Stomach (tissue), 8 donors: ENCODE measurements at regions not wholly inside any gene's neighbourhood (a gene's known extent, or its start where the extent isn't known, plus 50 kb on each side); places are given as distances from the start of the nearest gene placed in this dataset.
A peak's percentile ranks its signal among the peaks of the same experiment; 100 is the strongest.

Experiments used
- DNase-seq, 2 donors: peaks; one replicate each; pipeline versions ENCODE4 v3.0.0 to v3.0.0-alpha.2; 2013 to 2019
- H3K27ac ChIP-seq, 5 donors: fragments of 200-600 bp in 4 of 5; sonication (generic) in 4 of 5; one replicate each; pipeline ENCODE4 v1.5.1; 2013 to 2019; ENCODE audit warnings: mild to moderate bottlenecking in 1 of 5, moderate library complexity in 1 of 5
- H3K27me3 ChIP-seq, 3 donors: fragments of 200-600 bp; sonication (generic); one replicate each; pipeline ENCODE4 v1.5.1; 2017 to 2019; ENCODE audit warnings: mixed run types in 1 of 3
- H3K36me3 ChIP-seq, 4 donors: fragments of 200-600 bp; sonication (generic); 1 replicate in 3 of 4; 2 replicates in 1 of 4; pipeline ENCODE4 v1.5.1; 2016 to 2019
- H3K4me1 ChIP-seq, 4 donors: fragments of 200-600 bp; sonication (generic); one replicate each; pipeline ENCODE4 v1.5.1; 2016 to 2019
- H3K4me3 ChIP-seq, 4 donors: fragments of 200-600 bp; sonication (generic) in 3 of 4; one replicate each; pipeline ENCODE4 v1.5.1; 2016 to 2019; ENCODE audit warnings: mild to moderate bottlenecking in 1 of 4
- H3K9me3 ChIP-seq, 4 donors: fragments of 200-600 bp; sonication (generic); one replicate each; pipeline ENCODE4 v1.5.1; 2016 to 2019
- CTCF ChIP-seq, 7 experiments: fragments of 450-650 bp in 4 of 7; fragments of 200-600 bp in 3 of 7; sonication (generic) in 3 of 7; IDR thresholded peaks; one replicate each; pipeline ENCODE4 v1.5.1; 2016 to 2019; ENCODE audit warnings: antibody characterized with exemption in 7 of 7, control low read depth in 2 of 7, mild to moderate bottlenecking in 1 of 7
- EP300 ChIP-seq: sonication (generic); formaldehyde crosslinking; IDR thresholded peaks from one replicate; pipeline ENCODE4 v1.6.1; 2017; ENCODE audit warnings: antibody characterized with exemption
- POLR2A ChIP-seq, 4 donors: fragments of 450-650 bp; IDR thresholded peaks; one replicate each; pipeline ENCODE4 v1.6.1; 2016; ENCODE audit warnings: antibody characterized with exemption in 4 of 4, control low read depth in 2 of 4, mild to moderate bottlenecking in 1 of 4, moderate library complexity in 1 of 4
- POLR2AphosphoS5 ChIP-seq, 3 donors: sonication (generic); formaldehyde crosslinking; IDR thresholded peaks; one replicate each; pipeline ENCODE4 v1.6.1; 2016; ENCODE audit warnings: antibody characterized with exemption in 3 of 3
- WGBS, 5 donors: extraction: QIAGEN DNeasy Blood & Tissue Kit in 3 of 5; methylation state at CpG; one replicate each; pipeline versions ENCODE4 v1.1.5 to v1.1.7; 2013 to 2018; 5-methylcytosine and 5-hydroxymethylcytosine counted together
- intact Hi-C: fragments of 100-400 bp; cut with DNase I; formaldehyde crosslinking; loops from one replicate; pipeline ENCODE4 v1.15.1; 2023; ENCODE audit warnings: low total_unique reads
- donor health status: healthy with polysubstance abuse.
- donor health status: Bipolar disorder and iron deficiency.
- donor health status: healthy.

GRCh38 chr4:123617791-123618190, 221.2 kb downstream of the SPRY1 start:
- intact Hi-C loops: no loop called here
- WGBS, 5 donors: 86 to 100% (median 96%) methylated on average over 1 of the region's 1 CpG

GRCh38 chr4:123618606-123619005, 222.0 kb downstream of the SPRY1 start:
- Histone ChIP-seq H3K27me3 (no peaks in the 10 kb centered on the region), H3K27ac (no peak overlapping the region), H3K36me3 (no peaks in the 10 kb centered on the region), H3K4me3 (no peak overlapping the region), H3K9me3 (no peaks in the 10 kb centered on the region), H3K4me1 (peaks cover 0 to 63% (median 32%) of the 10 kb centered on the region in 4 donors)
- DNase-seq: no peak
- intact Hi-C loops: no loop called here
- WGBS, 5 donors: 33 to 96% (median 90%) methylated on average over 1 of the region's 1 CpG
- TF ChIP-seq EP300: no peak

More at GRCh38 chr4:123617791-123618190, 221.2 kb downstream of the SPRY1 start:
- H3K4me1 ChIP-seq: peaks cover 0 to 63% (median 32%) of the 10 kb centered on the region in 4 donors
- no peak overlapping the region for H3K4me3 ChIP-seq
- H3K27me3 ChIP-seq: no peaks in the 10 kb centered on the region
- H3K9me3 ChIP-seq: no peaks in the 10 kb centered on the region
- peak overlapping the region in 2 of 5 donors; percentile 19 to 70 for H3K27ac ChIP-seq
- DNase-seq: no peak
- TF ChIP-seq EP300: no peak
- no peak for TF ChIP-seq POLR2A (IDR thresholded peaks at IDR 0.05)
- TF ChIP-seq CTCF (IDR thresholded peaks at IDR 0.05): no peak
- no peaks in the 10 kb centered on the region for H3K36me3 ChIP-seq

- H3K36me3 ChIP-seq: no peaks in the 10 kb centered on the region
- intact Hi-C loops: no loop called here
- no peak overlapping the region for H3K27ac ChIP-seq
- peaks cover 0 to 63% (median 32%) of the 10 kb centered on the region in 4 donors for H3K4me1 ChIP-seq
- WGBS, 5 donors: 31 to 64% (median 36%) methylated on average over 1 of the region's 1 CpG
- TF ChIP-seq POLR2A (IDR thresholded peaks at IDR 0.05) (no peak), POLR2AphosphoS5 (IDR thresholded peaks at IDR 0.05) (no peak), EP300 (no peak), CTCF (IDR thresholded peaks at IDR 0.05) (no peak)
- DNase-seq: no peak
- H3K9me3 ChIP-seq: no peaks in the 10 kb centered on the region
- H3K4me3 ChIP-seq: no peak overlapping the region
- H3K27me3 ChIP-seq: no peaks in the 10 kb centered on the region
Measured at GRCh38 chr4:123619326-123619725, 222.7 kb downstream of the SPRY1 start.

- Histone ChIP-seq H3K27me3 (no peaks in the 10 kb centered on the region), H3K4me1 (peaks cover 0 to 61% (median 31%) of the 10 kb centered on the region in 4 donors), H3K9me3 (no peaks in the 10 kb centered on the region), H3K36me3 (no peaks in the 10 kb centered on the region), H3K4me3 (no peak overlapping the region), H3K27ac (no peak overlapping the region)
- DNase-seq: no peak
- no peak for TF ChIP-seq POLR2AphosphoS5 (IDR thresholded peaks at IDR 0.05)
- no peak for TF ChIP-seq EP300
- TF ChIP-seq POLR2A (IDR thresholded peaks at IDR 0.05): no peak
- intact Hi-C loops: no loop called here
Measured at GRCh38 chr4:123619895-123620294, 223.3 kb downstream of the SPRY1 start.

GRCh38 chr4:123621072-123621705, 224.6 kb downstream of the SPRY1 start:
- TF ChIP-seq POLR2AphosphoS5 (IDR thresholded peaks at IDR 0.05) (no peak), EP300 (no peak), POLR2A (IDR thresholded peaks at IDR 0.05) (no peak), CTCF (IDR thresholded peaks at IDR 0.05) (no peak)
- H3K9me3 ChIP-seq: no peaks in the 10 kb centered on the region
- H3K4me3 ChIP-seq: no peak overlapping the region
- H3K4me1 ChIP-seq: peaks cover 0 to 53% (median 25%) of the 10 kb centered on the region in 4 donors
- peak overlapping the region in 3 of 5 donors; percentile 18 to 40 (median 33) for H3K27ac ChIP-seq
- DNase-seq: no peak
- H3K36me3 ChIP-seq: no peaks in the 10 kb centered on the region
- intact Hi-C loops: no loop called here
- no peaks in the 10 kb centered on the region for H3K27me3 ChIP-seq
- 50 to 75% (median 69%) methylated on average over 5 of the region's 5 CpGs for WGBS, 5 donors
